CD4-positive, CD25-positive, alpha-beta regulatory T cell (primary cell): ENCODE measurements at regions not wholly inside any gene's neighbourhood (a gene's known extent, or its start where the extent isn't known, plus 50 kb on each side); places are given as distances from the start of the nearest gene placed in this dataset.

Source experiments
- ATAC-seq, 2 donors: fragments of 150-1000 bp; cut with Tn5 transposase; one replicate each; pipeline ENCODE4 v1.10.0; 2021; ENCODE audit warnings: low read depth in 2 of 2, moderate number of reproducible peaks in 2 of 2, moderate library complexity in 1 of 2
- DNase-seq, 3 donors: peaks; one replicate each; pipeline versions ENCODE4 v3.0.0 to v3.0.0-alpha.2; 2012 to 2022; ENCODE audit warnings: mixed read lengths in 1 of 3
- H3K27ac ChIP-seq: one replicate; pipeline ENCODE4 v1.7.0; 2013; ENCODE audit warnings: mild to moderate bottlenecking, low read length; ENCODE audit not compliant: insufficient read depth, poor library complexity, severe bottlenecking
- H3K27me3 ChIP-seq: one replicate; pipeline ENCODE4 v1.7.0; 2013; ENCODE audit warnings: low read length; ENCODE audit not compliant: control insufficient read depth, insufficient read depth
- H3K36me3 ChIP-seq: one replicate; pipeline ENCODE4 v1.7.0; 2013; ENCODE audit warnings: mild to moderate bottlenecking, low read length, moderate library complexity; ENCODE audit not compliant: control insufficient read depth, insufficient read depth
- H3K4me1 ChIP-seq: 2 replicates; pipeline ENCODE4 v1.7.0; 2013; ENCODE audit warnings: mild to moderate bottlenecking, low read length; ENCODE audit not compliant: insufficient read depth, control insufficient read depth, poor library complexity, severe bottlenecking
- H3K4me3 ChIP-seq: one replicate; pipeline ENCODE4 v1.7.0; 2013; ENCODE audit warnings: low read depth, mild to moderate bottlenecking, low read length, moderate library complexity
- H3K9me3 ChIP-seq, 2 experiments: 1 replicate in 1 of 2; 2 replicates in 1 of 2; pipeline ENCODE4 v1.7.0; 2013; ENCODE audit warnings: low read length in 2 of 2, mild to moderate bottlenecking in 1 of 2, moderate library complexity in 1 of 2; ENCODE audit not compliant: control insufficient read depth in 2 of 2
- H3K27ac Mint-ChIP-seq, 3 donors: one replicate each; pipeline ENCODE4 v1.8.0; 2020 to 2022; ENCODE audit warnings: mild to moderate bottlenecking in 3 of 3, mixed read lengths in 3 of 3, moderate library complexity in 2 of 3
- H3K27me3 Mint-ChIP-seq: one replicate; pipeline ENCODE4 v1.8.0; 2022; ENCODE audit warnings: mild to moderate bottlenecking, mixed read lengths
- H3K36me3 Mint-ChIP-seq: one replicate; pipeline ENCODE4 v1.8.0; 2020; ENCODE audit warnings: mixed read lengths
- H3K4me1 Mint-ChIP-seq, 4 donors: one replicate each; pipeline ENCODE4 v1.8.0; 2020 to 2022; ENCODE audit warnings: mixed read lengths in 4 of 4, mild to moderate bottlenecking in 1 of 4
- H3K4me3 Mint-ChIP-seq, 4 donors: one replicate each; pipeline ENCODE4 v1.8.0; 2020 to 2022; ENCODE audit warnings: mild to moderate bottlenecking in 4 of 4, mixed read lengths in 4 of 4, moderate library complexity in 3 of 4
- H3K9me3 Mint-ChIP-seq, 7 donors: one replicate each; pipeline ENCODE4 v1.8.0; 2020 to 2022; ENCODE audit warnings: mixed read lengths in 7 of 7, mild to moderate bottlenecking in 3 of 7, moderate library complexity in 2 of 7

GRCh38 chr2:104215269-104216161, 638.4 kb upstream of the POU3F3 start:
- Histone ChIP-seq H3K36me3 (no peaks in the 10 kb centered on the region), H3K27ac (no peak overlapping the region), H3K9me3 (no peaks in the 10 kb centered on the region), H3K27me3 (no peaks in the 10 kb centered on the region), H3K4me3 (no peak overlapping the region), H3K4me1 (no peaks in the 10 kb centered on the region)
- Mint-ChIP-seq H3K27ac (no peak overlapping the region), H3K9me3 (peaks cover 1 to 11% (median 5%) of the 10 kb centered on the region in 7 donors), H3K4me3 (no peak overlapping the region), H3K36me3 (no peaks in the 10 kb centered on the region), H3K4me1 (no peaks in the 10 kb centered on the region), H3K27me3 (no peaks in the 10 kb centered on the region)
- no peak for DNase-seq
- no peak for ATAC-seq

- H3K27me3 ChIP-seq = no peaks in the 10 kb centered on the region
- no peaks in the 10 kb centered on the region for H3K4me1 ChIP-seq
- Mint-ChIP-seq H3K27ac (no peak overlapping the region), H3K27me3 (no peaks in the 10 kb centered on the region), H3K4me3 (no peak overlapping the region), H3K36me3 (no peaks in the 10 kb centered on the region), H3K9me3 (peaks cover 3 to 10% (median 5%) of the 10 kb centered on the region in 7 donors), H3K4me1 (no peaks in the 10 kb centered on the region)
- H3K4me3 ChIP-seq = no peak overlapping the region
- ATAC-seq = no peak
- H3K36me3 ChIP-seq = no peaks in the 10 kb centered on the region
- no peaks in the 10 kb centered on the region for H3K9me3 ChIP-seq
- no peak for DNase-seq
- H3K27ac ChIP-seq = no peak overlapping the region
These were observed 620.3 kb upstream of the POU3F3 start for GRCh38 chr2:104233591-104233990.

GRCh38 chr2:104236491-104236890, 617.4 kb upstream of the POU3F3 start:
- no peak overlapping the region for H3K27ac ChIP-seq
- H3K4me3 Mint-ChIP-seq = no peak overlapping the region
- DNase-seq (no peak), ATAC-seq (no peak)
- peaks cover 5 to 16% (median 9%) of the 10 kb centered on the region in 7 donors for H3K9me3 Mint-ChIP-seq
- peaks cover 0 to 2% of the 10 kb centered on the region in 2 experiments for H3K9me3 ChIP-seq
- H3K4me1 Mint-ChIP-seq = no peaks in the 10 kb centered on the region
- H3K4me1 ChIP-seq = no peaks in the 10 kb centered on the region
- no peak overlapping the region for H3K4me3 ChIP-seq
- H3K36me3 Mint-ChIP-seq = no peaks in the 10 kb centered on the region
- no peaks in the 10 kb centered on the region for H3K36me3 ChIP-seq
- H3K27ac Mint-ChIP-seq = no peak overlapping the region
- H3K27me3 ChIP-seq = no peaks in the 10 kb centered on the region
- no peaks in the 10 kb centered on the region for H3K27me3 Mint-ChIP-seq

DNA sequence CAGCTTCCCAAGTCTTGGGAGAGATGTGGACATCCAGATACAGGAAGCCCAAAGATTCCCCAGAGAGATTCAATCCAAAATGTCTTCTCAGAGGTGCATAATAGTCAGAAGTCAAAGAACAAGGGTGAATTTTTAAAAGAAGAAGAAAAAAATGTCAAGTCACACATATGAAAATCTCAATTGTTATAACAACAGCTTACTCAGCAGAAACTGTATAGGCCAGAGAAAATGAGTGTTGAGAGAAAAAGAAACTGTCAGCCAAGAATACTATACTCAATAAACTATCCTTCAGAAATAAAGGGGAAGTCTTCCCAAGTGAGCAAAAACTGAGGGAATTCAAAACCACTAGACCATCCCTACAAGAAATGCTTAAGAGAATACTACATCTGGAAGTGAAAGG, 612.9 kb upstream of the POU3F3 start:
- Histone ChIP-seq H3K9me3 (peaks cover 0 to 2% of the 10 kb centered on the region in 2 experiments), H3K36me3 (no peaks in the 10 kb centered on the region), H3K27ac (no peak overlapping the region), H3K4me3 (no peak overlapping the region), H3K4me1 (no peaks in the 10 kb centered on the region), H3K27me3 (no peaks in the 10 kb centered on the region)
- ATAC-seq (no peak), DNase-seq (no peak)
- Mint-ChIP-seq H3K9me3 (peaks cover 1 to 34% (median 13%) of the 10 kb centered on the region in 7 donors), H3K4me3 (no peak overlapping the region), H3K27me3 (no peaks in the 10 kb centered on the region), H3K27ac (no peak overlapping the region), H3K36me3 (no peaks in the 10 kb centered on the region), H3K4me1 (no peaks in the 10 kb centered on the region)

- no peak overlapping the region for H3K27ac Mint-ChIP-seq
- no peaks in the 10 kb centered on the region for H3K27me3 ChIP-seq
- DNase-seq (no peak), ATAC-seq (no peak)
- H3K36me3 ChIP-seq = no peaks in the 10 kb centered on the region
- no peaks in the 10 kb centered on the region for H3K27me3 Mint-ChIP-seq
- no peaks in the 10 kb centered on the region for H3K4me1 Mint-ChIP-seq
- no peaks in the 10 kb centered on the region for H3K36me3 Mint-ChIP-seq
- peaks cover under 1 to 13% (median 4%) of the 10 kb centered on the region in 7 donors for H3K9me3 Mint-ChIP-seq
- no peak overlapping the region for H3K27ac ChIP-seq
- H3K4me3 Mint-ChIP-seq = no peak overlapping the region
- H3K4me3 ChIP-seq = no peak overlapping the region
- no peaks in the 10 kb centered on the region for H3K9me3 ChIP-seq
- H3K4me1 ChIP-seq = no peaks in the 10 kb centered on the region
These were observed 604.3 kb upstream of the POU3F3 start for GRCh38 chr2:104249629-104250028.

DNA sequence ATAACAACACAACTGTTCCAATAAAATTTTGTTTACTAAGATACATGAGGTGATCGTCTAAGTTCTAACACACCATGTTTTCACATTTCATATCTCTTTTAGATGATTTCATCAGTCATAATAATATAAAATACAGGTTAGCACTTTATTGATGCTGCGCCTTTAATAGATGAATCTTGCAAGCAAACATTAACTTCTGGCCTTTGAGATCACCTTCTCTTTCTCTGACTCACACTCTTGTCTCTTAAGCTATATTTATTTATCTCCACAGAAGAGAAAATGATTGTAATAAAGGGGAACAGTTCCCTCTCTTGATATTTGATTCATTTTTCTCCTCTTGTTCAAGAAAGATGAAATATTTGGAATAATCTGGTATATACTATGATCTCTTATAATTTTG, 603.3 kb upstream of the POU3F3 start:
- Mint-ChIP-seq H3K4me1 (no peaks in the 10 kb centered on the region), H3K27ac (no peak overlapping the region), H3K4me3 (no peak overlapping the region), H3K36me3 (no peaks in the 10 kb centered on the region), H3K27me3 (no peaks in the 10 kb centered on the region), H3K9me3 (peaks cover 0 to 14% (median 4%) of the 10 kb centered on the region in 7 donors)
- H3K9me3 ChIP-seq = no peaks in the 10 kb centered on the region
- H3K4me3 ChIP-seq = no peak overlapping the region
- DNase-seq (no peak), ATAC-seq (no peak)
- no peaks in the 10 kb centered on the region for H3K4me1 ChIP-seq
- no peaks in the 10 kb centered on the region for H3K27me3 ChIP-seq
- H3K27ac ChIP-seq = no peak overlapping the region
- H3K36me3 ChIP-seq = no peaks in the 10 kb centered on the region

DNA sequence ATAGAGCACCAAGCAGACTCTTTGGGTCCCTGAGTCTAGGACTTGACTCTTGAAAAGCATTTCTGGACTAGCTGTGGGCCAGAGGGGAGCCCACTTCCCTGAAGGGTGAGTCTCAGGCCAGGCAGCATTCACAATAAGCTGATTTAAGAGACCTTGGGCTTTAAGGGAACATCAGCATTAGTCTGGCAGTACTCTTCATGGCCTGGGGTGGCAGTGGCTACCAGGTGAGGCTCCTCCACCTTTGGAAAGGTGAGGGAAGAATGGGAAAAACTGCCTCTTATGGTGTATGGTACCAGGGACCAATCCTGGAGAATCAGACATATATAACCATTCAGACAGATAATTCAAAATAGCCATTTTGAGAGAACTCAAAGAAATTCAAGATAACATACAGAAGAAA, 599.9 kb upstream of the POU3F3 start:
- ATAC-seq = no peak
- no peaks in the 10 kb centered on the region for H3K36me3 Mint-ChIP-seq

DNA sequence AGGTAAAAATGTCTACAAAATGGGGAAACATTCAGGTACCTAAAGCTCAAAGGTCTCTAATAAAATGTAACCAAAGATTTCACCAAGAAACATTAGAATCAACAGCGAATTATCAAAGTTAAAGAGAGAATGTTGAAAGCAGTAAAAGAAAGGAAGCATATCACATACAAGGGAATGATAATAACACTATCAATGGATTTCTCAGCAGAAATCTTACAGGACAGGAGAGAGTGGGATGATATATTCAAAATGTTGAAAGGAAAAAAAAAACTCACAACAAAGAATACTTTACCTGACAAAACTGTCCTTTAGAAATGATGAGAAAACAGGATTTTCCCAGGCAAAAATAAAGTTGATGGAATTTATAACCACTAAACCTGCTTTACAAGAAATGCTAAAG, 591.2 kb upstream of the POU3F3 start:
- Histone ChIP-seq H3K27me3 (no peaks in the 10 kb centered on the region), H3K4me3 (no peak overlapping the region), H3K9me3 (peaks cover 8 to 14% of the 10 kb centered on the region in 2 experiments), H3K4me1 (no peaks in the 10 kb centered on the region), H3K36me3 (no peaks in the 10 kb centered on the region), H3K27ac (no peak overlapping the region)
- H3K9me3 Mint-ChIP-seq = peaks cover 3 to 47% (median 14%) of the 10 kb centered on the region in 7 donors
- H3K4me1 Mint-ChIP-seq = no peaks in the 10 kb centered on the region
- no peak for ATAC-seq
- no peak for DNase-seq
- no peaks in the 10 kb centered on the region for H3K27me3 Mint-ChIP-seq
- no peak overlapping the region for H3K4me3 Mint-ChIP-seq
- H3K36me3 Mint-ChIP-seq = no peaks in the 10 kb centered on the region
- no peak overlapping the region for H3K27ac Mint-ChIP-seq

More for the DNA sequence above, 599.9 kb upstream of the POU3F3 start:
- H3K36me3 ChIP-seq = no peaks in the 10 kb centered on the region
- Mint-ChIP-seq H3K27me3 (no peaks in the 10 kb centered on the region), H3K4me1 (no peaks in the 10 kb centered on the region), H3K27ac (no peak overlapping the region), H3K4me3 (no peak overlapping the region), H3K9me3 (peaks cover 1 to 11% (median 6%) of the 10 kb centered on the region in 7 donors)
- no peak for DNase-seq
- no peak overlapping the region for H3K27ac ChIP-seq
- no peak overlapping the region for H3K4me3 ChIP-seq
- H3K9me3 ChIP-seq = no peaks in the 10 kb centered on the region
- H3K27me3 ChIP-seq = no peaks in the 10 kb centered on the region
- H3K4me1 ChIP-seq = no peaks in the 10 kb centered on the region
